ENCODE measurements at regions not wholly inside any gene's neighbourhood (a gene's known extent, or its start where the extent isn't known, plus 50 kb on each side); places are given as distances from the start of the nearest gene placed in this dataset.

- Histone ChIP-seq H3K4me1 (ENCODE audit: control insufficient read depth, insufficient read depth, low read length) (no peaks in the 10 kb centered on the region), H3K27ac (ENCODE audit: low read length) (no peak overlapping the region)
Observed at GRCh38 chr9:78892769-78893168, 595.8 kb downstream of the PSAT1 start.

GRCh38 chr9:78893774-78894401 is 597.0 kb downstream of the PSAT1 start:
- Histone ChIP-seq H3K27me3 (ENCODE audit: control insufficient read depth, insufficient read depth, low read length) (no peaks in the 10 kb centered on the region), H3K9me3 (ENCODE audit: control insufficient read depth, insufficient read depth, low read length) (no peaks in the 10 kb centered on the region), H3K27ac (ENCODE audit: low read length) (no peak overlapping the region), H3K36me3 (ENCODE audit: control insufficient read depth, insufficient read depth, low read length) (no peaks in the 10 kb centered on the region), H3K4me3 (ENCODE audit: low read length) (no peak overlapping the region), H3K4me1 (ENCODE audit: control insufficient read depth, insufficient read depth, low read length) (no peaks in the 10 kb centered on the region)
- no peak for DNase-seq (ENCODE audit: low read depth, low spot score)
- no CpG with 5 or more reads among the region's 2 CpGs for WGBS (ENCODE audit: insufficient coverage, insufficient read length)

More at GRCh38 chr9:78892769-78893168, 595.8 kb downstream of the PSAT1 start:
- no peaks in the 10 kb centered on the region for H3K36me3 ChIP-seq (ENCODE audit: control insufficient read depth, insufficient read depth, low read length)
- no peaks in the 10 kb centered on the region for H3K27me3 ChIP-seq (ENCODE audit: control insufficient read depth, insufficient read depth, low read length)
- no peak overlapping the region for H3K4me3 ChIP-seq (ENCODE audit: low read length)
- no peaks in the 10 kb centered on the region for H3K9me3 ChIP-seq (ENCODE audit: control insufficient read depth, insufficient read depth, low read length)
- DNase-seq (ENCODE audit: low read depth, low spot score) = no peak

- Histone ChIP-seq H3K4me3 (ENCODE audit: low read length) (no peak overlapping the region), H3K27me3 (ENCODE audit: control insufficient read depth, insufficient read depth, low read length) (no peaks in the 10 kb centered on the region), H3K9me3 (ENCODE audit: control insufficient read depth, insufficient read depth, low read length) (no peaks in the 10 kb centered on the region), H3K27ac (ENCODE audit: low read length) (no peak overlapping the region), H3K4me1 (ENCODE audit: control insufficient read depth, insufficient read depth, low read length) (no peaks in the 10 kb centered on the region), H3K36me3 (ENCODE audit: control insufficient read depth, insufficient read depth, low read length) (no peaks in the 10 kb centered on the region)
- DNase-seq (ENCODE audit: low read depth, low spot score) = no peak
- WGBS (ENCODE audit: insufficient coverage, insufficient read length) = no CpG with 5 or more reads among the region's 1 CpG
Observed at GRCh38 chr9:78896479-78896878, 599.6 kb downstream of the PSAT1 start.

GRCh38 chr9:78898234-78898633 is 601.3 kb downstream of the PSAT1 start:
- no peaks in the 10 kb centered on the region for H3K9me3 ChIP-seq (ENCODE audit: control insufficient read depth, insufficient read depth, low read length)
- no peak for DNase-seq (ENCODE audit: low read depth, low spot score)
- H3K4me3 ChIP-seq (ENCODE audit: low read length) = no peak overlapping the region
- WGBS (ENCODE audit: insufficient coverage, insufficient read length) = 100% methylated on average over 1 of the region's 1 CpG
- H3K27me3 ChIP-seq (ENCODE audit: control insufficient read depth, insufficient read depth, low read length) = no peaks in the 10 kb centered on the region
- H3K36me3 ChIP-seq (ENCODE audit: control insufficient read depth, insufficient read depth, low read length) = no peaks in the 10 kb centered on the region
- H3K27ac ChIP-seq (ENCODE audit: low read length) = no peak overlapping the region
- H3K4me1 ChIP-seq (ENCODE audit: control insufficient read depth, insufficient read depth, low read length) = no peaks in the 10 kb centered on the region

- Histone ChIP-seq H3K27me3 (ENCODE audit: control insufficient read depth, insufficient read depth, low read length) (no peaks in the 10 kb centered on the region), H3K4me1 (ENCODE audit: control insufficient read depth, insufficient read depth, low read length) (no peaks in the 10 kb centered on the region), H3K4me3 (ENCODE audit: low read length) (no peak overlapping the region), H3K9me3 (ENCODE audit: control insufficient read depth, insufficient read depth, low read length) (no peaks in the 10 kb centered on the region), H3K27ac (ENCODE audit: low read length) (no peak overlapping the region), H3K36me3 (ENCODE audit: control insufficient read depth, insufficient read depth, low read length) (no peaks in the 10 kb centered on the region)
- no peak for DNase-seq (ENCODE audit: low read depth, low spot score)
- WGBS (ENCODE audit: insufficient coverage, insufficient read length) = no CpG with 5 or more reads among the region's 6 CpGs
Observed at GRCh38 chr9:78899006-78899405, 602.1 kb downstream of the PSAT1 start.

- Histone ChIP-seq H3K4me1 (ENCODE audit: control insufficient read depth, insufficient read depth, low read length) (no peaks in the 10 kb centered on the region), H3K4me3 (ENCODE audit: low read length) (no peak overlapping the region), H3K27me3 (ENCODE audit: control insufficient read depth, insufficient read depth, low read length) (no peaks in the 10 kb centered on the region), H3K27ac (ENCODE audit: low read length) (no peak overlapping the region), H3K9me3 (ENCODE audit: control insufficient read depth, insufficient read depth, low read length) (no peaks in the 10 kb centered on the region), H3K36me3 (ENCODE audit: control insufficient read depth, insufficient read depth, low read length) (no peaks in the 10 kb centered on the region)
- WGBS (ENCODE audit: insufficient coverage, insufficient read length) = no CpG with 5 or more reads among the region's 1 CpG
- DNase-seq (ENCODE audit: low read depth, low spot score) = no peak
Observed at GRCh38 chr9:78900500-78900899, 603.6 kb downstream of the PSAT1 start.

GRCh38 chr9:78902051-78902450 is 605.1 kb downstream of the PSAT1 start:
- WGBS (ENCODE audit: insufficient coverage, insufficient read length) = no CpG with 5 or more reads among the region's 2 CpGs
- no peak overlapping the region for H3K4me3 ChIP-seq (ENCODE audit: low read length)
- no peak overlapping the region for H3K27ac ChIP-seq (ENCODE audit: low read length)
- no peaks in the 10 kb centered on the region for H3K27me3 ChIP-seq (ENCODE audit: control insufficient read depth, insufficient read depth, low read length)
- DNase-seq (ENCODE audit: low read depth, low spot score) = no peak
- H3K36me3 ChIP-seq (ENCODE audit: control insufficient read depth, insufficient read depth, low read length) = no peaks in the 10 kb centered on the region
- H3K9me3 ChIP-seq (ENCODE audit: control insufficient read depth, insufficient read depth, low read length) = no peaks in the 10 kb centered on the region
- no peaks in the 10 kb centered on the region for H3K4me1 ChIP-seq (ENCODE audit: control insufficient read depth, insufficient read depth, low read length)

GRCh38 chr9:78903581-78903980 is 606.7 kb downstream of the PSAT1 start:
- Histone ChIP-seq H3K4me3 (ENCODE audit: low read length) (no peak overlapping the region), H3K27ac (ENCODE audit: low read length) (no peak overlapping the region), H3K36me3 (ENCODE audit: control insufficient read depth, insufficient read depth, low read length) (no peaks in the 10 kb centered on the region), H3K4me1 (ENCODE audit: control insufficient read depth, insufficient read depth, low read length) (no peaks in the 10 kb centered on the region), H3K9me3 (ENCODE audit: control insufficient read depth, insufficient read depth, low read length) (no peaks in the 10 kb centered on the region), H3K27me3 (ENCODE audit: control insufficient read depth, insufficient read depth, low read length) (no peaks in the 10 kb centered on the region)
- no peak for DNase-seq (ENCODE audit: low read depth, low spot score)

- H3K9me3 ChIP-seq (ENCODE audit: control insufficient read depth, insufficient read depth, low read length) = no peaks in the 10 kb centered on the region
- H3K4me3 ChIP-seq (ENCODE audit: low read length) = no peak overlapping the region
- no peak overlapping the region for H3K27ac ChIP-seq (ENCODE audit: low read length)
- no peaks in the 10 kb centered on the region for H3K4me1 ChIP-seq (ENCODE audit: control insufficient read depth, insufficient read depth, low read length)
- H3K36me3 ChIP-seq (ENCODE audit: control insufficient read depth, insufficient read depth, low read length) = no peaks in the 10 kb centered on the region
- DNase-seq (ENCODE audit: low read depth, low spot score) = no peak
- H3K27me3 ChIP-seq (ENCODE audit: control insufficient read depth, insufficient read depth, low read length) = no peaks in the 10 kb centered on the region
Observed at GRCh38 chr9:78904686-78905085, 607.8 kb downstream of the PSAT1 start.

- no peaks in the 10 kb centered on the region for H3K4me1 ChIP-seq (ENCODE audit: control insufficient read depth, insufficient read depth, low read length)
- H3K36me3 ChIP-seq (ENCODE audit: control insufficient read depth, insufficient read depth, low read length) = no peaks in the 10 kb centered on the region
- no CpG with 5 or more reads among the region's 1 CpG for WGBS (ENCODE audit: insufficient coverage, insufficient read length)
- H3K4me3 ChIP-seq (ENCODE audit: low read length) = no peak overlapping the region
- no peaks in the 10 kb centered on the region for H3K9me3 ChIP-seq (ENCODE audit: control insufficient read depth, insufficient read depth, low read length)
- no peaks in the 10 kb centered on the region for H3K27me3 ChIP-seq (ENCODE audit: control insufficient read depth, insufficient read depth, low read length)
- DNase-seq (ENCODE audit: low read depth, low spot score) = no peak
- H3K27ac ChIP-seq (ENCODE audit: low read length) = no peak overlapping the region
Observed at GRCh38 chr9:78905387-78905786, 608.5 kb downstream of the PSAT1 start.

- no peaks in the 10 kb centered on the region for H3K27me3 ChIP-seq (ENCODE audit: control insufficient read depth, insufficient read depth, low read length)
- H3K4me1 ChIP-seq (ENCODE audit: control insufficient read depth, insufficient read depth, low read length) = no peaks in the 10 kb centered on the region
- no peak overlapping the region for H3K27ac ChIP-seq (ENCODE audit: low read length)
- H3K9me3 ChIP-seq (ENCODE audit: control insufficient read depth, insufficient read depth, low read length) = no peaks in the 10 kb centered on the region
- no peak overlapping the region for H3K4me3 ChIP-seq (ENCODE audit: low read length)
- no peak for DNase-seq (ENCODE audit: low read depth, low spot score)
- no peaks in the 10 kb centered on the region for H3K36me3 ChIP-seq (ENCODE audit: control insufficient read depth, insufficient read depth, low read length)
- no CpG with 5 or more reads among the region's 5 CpGs for WGBS (ENCODE audit: insufficient coverage, insufficient read length)
Observed at GRCh38 chr9:78905986-78906755, 609.2 kb downstream of the PSAT1 start.

Data from iPS DF 6.9 (cell line).